Progenitor cell of endocrine pancreas (in vitro differentiated cells): ENCODE measurements at regions not wholly inside any gene's neighbourhood (a gene's known extent, or its start where the extent isn't known, plus 50 kb on each side); places are given as distances from the start of the nearest gene placed in this dataset.

ENCODE experiments used
- DNase-seq: peaks from one replicate; pipeline ENCODE4 v3.0.0; 2021; ENCODE audit warnings: low spot score; ENCODE audit not compliant: unreplicated experiment
- H3K27ac Mint-ChIP-seq: 2 replicates; pipeline ENCODE4 v1.8.0; 2021; ENCODE audit warnings: mild to moderate bottlenecking, moderate library complexity, mixed read lengths
- H3K27me3 Mint-ChIP-seq: 2 replicates; pipeline ENCODE4 v1.8.0; 2021; ENCODE audit warnings: mixed read lengths
- H3K36me3 Mint-ChIP-seq: 2 replicates; pipeline ENCODE4 v1.8.0; 2022; ENCODE audit warnings: mixed read lengths; ENCODE audit not compliant: insufficient read depth
- H3K4me1 Mint-ChIP-seq: 2 replicates; pipeline ENCODE4 v1.8.0; 2021; ENCODE audit warnings: low read depth, mixed read lengths
- H3K4me3 Mint-ChIP-seq: 2 replicates; pipeline ENCODE4 v1.8.0; 2021; ENCODE audit warnings: low read depth, mild to moderate bottlenecking, moderate library complexity, mixed read lengths
- H3K9me3 Mint-ChIP-seq: 2 replicates; pipeline ENCODE4 v1.8.0; 2021; ENCODE audit warnings: low read depth, mixed read lengths
- CTCF ChIP-seq: fragments of 200-600 bp; sonication (generic); IDR thresholded peaks from one replicate; pipeline ENCODE4 v1.5.0; 2021; ENCODE audit warnings: antibody characterized with exemption, mild to moderate bottlenecking; ENCODE audit not compliant: unreplicated experiment

GRCh38 chr5:3660630-3661029, 65.0 kb downstream of the IRX1 start:
- no peak for DNase-seq
- no peaks in the 10 kb centered on the region for H3K36me3 Mint-ChIP-seq
- peaks cover 20% of the 10 kb centered on the region for H3K27me3 Mint-ChIP-seq
- no peak overlapping the region for H3K27ac Mint-ChIP-seq
- TF ChIP-seq CTCF: no peak
- H3K9me3 Mint-ChIP-seq: peaks cover 2% of the 10 kb centered on the region
- no peaks in the 10 kb centered on the region for H3K4me1 Mint-ChIP-seq
- H3K4me3 Mint-ChIP-seq: no peak overlapping the region

GRCh38 chr5:3661755-3662296, 66.2 kb downstream of the IRX1 start:
- Mint-ChIP-seq H3K4me3 (no peak overlapping the region), H3K4me1 (no peaks in the 10 kb centered on the region), H3K9me3 (peaks cover 3% of the 10 kb centered on the region), H3K36me3 (no peaks in the 10 kb centered on the region), H3K27ac (no peak overlapping the region), H3K27me3 (peaks cover 12% of the 10 kb centered on the region)
- no peak for DNase-seq
- no peak for TF ChIP-seq CTCF

- Mint-ChIP-seq H3K4me1 (no peaks in the 10 kb centered on the region), H3K36me3 (no peaks in the 10 kb centered on the region), H3K27ac (no peak overlapping the region), H3K27me3 (peaks cover 8% of the 10 kb centered on the region), H3K4me3 (no peak overlapping the region), H3K9me3 (peaks cover 3% of the 10 kb centered on the region)
- no peak for DNase-seq
- TF ChIP-seq CTCF: no peak
Measured at GRCh38 chr5:3662344-3662743, 66.7 kb downstream of the IRX1 start.

- no peak overlapping the region for H3K27ac Mint-ChIP-seq
- H3K27me3 Mint-ChIP-seq: peaks cover 14% of the 10 kb centered on the region
- no peaks in the 10 kb centered on the region for H3K36me3 Mint-ChIP-seq
- no peaks in the 10 kb centered on the region for H3K4me1 Mint-ChIP-seq
- TF ChIP-seq CTCF: no peak
- H3K9me3 Mint-ChIP-seq: peaks cover 3% of the 10 kb centered on the region
- H3K4me3 Mint-ChIP-seq: no peak overlapping the region
- no peak for DNase-seq
Measured at GRCh38 chr5:3671337-3671736, 75.7 kb downstream of the IRX1 start.

GRCh38 chr5:3678801-3679200, 83.2 kb downstream of the IRX1 start:
- H3K36me3 Mint-ChIP-seq: no peaks in the 10 kb centered on the region
- H3K27ac Mint-ChIP-seq: no peak overlapping the region
- H3K4me3 Mint-ChIP-seq: no peak overlapping the region
- peaks cover 27% of the 10 kb centered on the region for H3K27me3 Mint-ChIP-seq
- no peaks in the 10 kb centered on the region for H3K9me3 Mint-ChIP-seq
- H3K4me1 Mint-ChIP-seq: no peaks in the 10 kb centered on the region
- no peak for TF ChIP-seq CTCF
- DNase-seq: no peak
